Left renal pelvis (tissue), 4 donors: ENCODE measurements at regions not wholly inside any gene's neighbourhood (a gene's known extent, or its start where the extent isn't known, plus 50 kb on each side); places are given as distances from the start of the nearest gene placed in this dataset.

ENCODE experiments used
- DNase-seq, 4 donors: peaks; one replicate each; pipeline ENCODE4 v3.0.0-alpha.2; 2013; ENCODE audit warnings: low read depth in 4 of 4, low spot score in 3 of 4

DNA sequence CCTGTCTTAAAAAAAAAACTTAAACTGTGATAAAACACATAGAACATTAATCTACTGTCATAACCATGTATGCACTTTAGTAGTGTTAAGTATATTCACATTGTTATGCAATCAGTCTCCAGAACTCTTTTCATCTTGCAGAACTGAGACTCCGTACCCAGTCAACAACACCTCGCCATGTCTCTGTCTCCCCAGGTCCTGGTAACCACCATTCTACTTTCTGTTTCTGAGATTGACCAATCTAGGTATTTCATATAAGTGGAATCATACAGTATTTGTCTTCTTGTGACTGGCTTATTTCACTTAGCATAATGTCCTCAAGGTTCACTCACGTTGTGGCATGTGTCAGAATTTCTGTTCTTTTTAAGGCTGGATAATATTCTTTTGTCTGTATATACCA lies 290.8 kb upstream of the CXCR4 start:
- no peak for DNase-seq

- no peak for DNase-seq
Observed at GRCh38 chr2:136407952-136408318, 290.0 kb upstream of the CXCR4 start.

DNA sequence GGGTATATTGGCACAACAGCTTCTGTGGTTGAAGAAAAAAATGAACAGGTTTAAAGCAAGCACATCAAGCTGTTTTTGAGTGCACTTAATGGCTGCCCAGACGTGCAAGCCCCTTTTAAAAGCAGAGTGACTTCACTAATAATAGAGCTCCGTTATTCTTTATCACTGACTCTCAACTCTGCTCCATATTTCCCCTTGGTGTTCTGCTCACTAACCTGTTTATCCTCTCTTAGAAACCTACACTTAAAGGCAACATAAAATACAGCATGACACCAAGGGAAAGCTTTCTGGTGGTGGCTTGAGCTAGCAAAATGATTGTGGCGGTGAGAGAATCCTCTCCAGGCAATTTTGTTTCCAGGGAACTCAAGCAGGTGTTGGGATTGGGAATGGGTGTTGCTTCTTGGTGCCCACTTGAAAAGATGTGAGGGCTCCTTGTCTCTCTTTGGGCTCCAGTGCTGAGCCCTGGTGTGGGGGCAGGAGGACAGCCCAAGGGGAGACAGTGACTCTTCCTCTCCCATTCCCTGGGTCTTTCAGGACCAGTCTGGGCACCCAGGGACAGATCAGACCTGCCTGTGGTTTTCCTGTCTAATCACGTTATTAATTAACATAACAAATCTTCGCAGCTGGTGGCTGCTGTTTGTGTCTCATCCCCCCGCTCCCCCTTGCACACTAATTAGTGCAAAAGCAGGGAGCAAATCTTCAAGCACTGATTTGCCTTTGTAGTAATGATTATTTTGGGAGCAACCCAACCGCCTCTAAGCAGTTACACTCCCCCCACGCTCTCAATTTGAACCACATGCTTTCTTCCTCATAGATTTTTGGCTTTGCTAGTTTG lies 289.4 kb upstream of the CXCR4 start:
- no peak for DNase-seq

GRCh38 chr2:136404925-136405324 lies 287.0 kb upstream of the CXCR4 start:
- no peak for DNase-seq

DNA sequence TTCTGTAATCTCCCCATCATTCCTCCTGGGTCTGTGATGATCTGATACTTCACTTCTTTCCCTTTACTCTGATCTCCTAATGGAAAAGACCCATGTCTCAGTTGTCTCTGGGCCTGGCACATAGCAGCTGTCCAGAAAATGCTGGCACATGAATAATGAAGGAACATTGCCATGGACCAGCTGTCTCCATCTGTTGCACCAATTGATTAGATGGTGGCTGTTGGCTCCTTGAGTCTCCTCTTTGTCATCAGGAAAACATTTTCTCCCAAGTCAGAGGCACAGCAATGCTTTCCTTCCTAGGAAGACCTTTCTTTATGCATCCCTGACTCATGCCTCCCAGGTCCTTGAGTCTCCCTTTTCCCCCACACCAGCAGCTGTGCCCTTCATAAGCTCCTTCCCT lies 286.2 kb upstream of the CXCR4 start:
- no peak for DNase-seq

- no peak for DNase-seq
Observed at GRCh38 chr2:136402281-136402680, 284.3 kb upstream of the CXCR4 start.

DNA sequence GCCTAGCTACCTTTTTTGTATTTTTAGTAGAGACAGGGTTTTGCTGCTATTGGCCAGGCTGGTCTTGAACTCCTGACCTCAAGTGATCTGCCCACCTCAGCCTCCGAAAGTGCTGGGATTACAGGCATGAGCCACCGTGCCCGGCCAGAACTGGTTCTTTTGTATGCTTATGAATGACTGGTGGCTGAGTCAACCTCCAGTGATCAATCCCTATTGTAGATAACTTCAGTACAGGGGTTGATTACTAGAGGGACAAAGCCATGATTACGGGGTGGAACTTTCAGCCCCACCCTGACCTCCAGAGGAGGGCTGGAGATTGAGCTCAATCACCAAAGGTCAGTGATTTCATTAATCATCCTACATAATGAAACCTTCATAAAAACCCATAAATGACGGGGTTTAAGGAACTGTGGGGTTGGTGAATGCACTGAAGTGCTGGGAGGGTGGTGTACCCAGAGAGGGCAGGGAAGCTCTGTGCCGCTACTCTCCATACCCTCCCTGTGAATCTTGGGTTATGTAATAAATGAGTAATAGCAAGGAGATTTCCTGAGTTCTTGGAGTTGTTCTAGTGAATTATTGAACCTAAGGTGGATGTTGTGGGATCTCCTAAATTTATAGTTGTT lies 281.8 kb upstream of the CXCR4 start:
- DNase-seq = no peak

- no peak for DNase-seq
Observed at GRCh38 chr2:136395582-136395981, 277.6 kb upstream of the CXCR4 start.

GRCh38 chr2:136394136-136395060 lies 276.4 kb upstream of the CXCR4 start:
- no peak for DNase-seq

DNA sequence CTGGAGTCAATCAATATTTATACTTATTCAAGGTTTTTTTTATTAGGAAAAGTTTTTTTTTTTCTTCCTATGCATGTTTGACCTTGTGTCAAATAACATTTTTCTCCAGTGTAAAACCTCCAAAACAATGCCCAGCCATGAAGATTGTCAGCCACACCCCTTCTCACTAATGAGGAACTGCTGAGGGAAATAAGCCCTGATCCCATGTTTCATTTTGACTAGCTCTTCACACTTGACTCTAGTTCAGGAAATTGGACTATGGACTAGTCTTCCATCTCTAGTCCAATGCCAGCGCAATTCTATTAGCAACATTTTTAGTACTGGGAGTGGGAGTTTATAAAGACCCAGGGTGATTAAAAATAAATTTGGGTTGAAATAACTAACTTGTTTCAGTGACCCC lies 275.6 kb upstream of the CXCR4 start:
- no peak for DNase-seq

GRCh38 chr2:136392897-136393505 lies 275.1 kb upstream of the CXCR4 start:
- no peak for DNase-seq

DNA sequence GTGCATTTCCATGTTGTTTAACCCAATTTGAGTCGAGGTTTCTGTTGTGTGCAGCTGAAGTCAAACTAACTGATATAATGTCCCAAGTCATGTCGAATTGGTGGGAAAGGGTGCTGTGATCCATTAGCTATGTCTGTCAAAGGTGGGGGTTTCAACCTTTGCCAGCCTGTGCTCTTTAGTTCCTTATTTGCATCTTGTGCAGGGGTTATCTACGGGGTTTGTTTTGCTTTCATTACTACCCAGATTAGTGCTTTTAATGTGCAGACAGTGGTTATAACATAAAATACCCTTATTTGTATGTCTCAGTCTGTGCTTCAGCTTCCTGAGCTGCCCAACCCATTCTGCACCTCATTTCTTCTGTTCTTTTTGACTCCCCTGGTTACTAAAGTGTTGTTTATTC lies 271.9 kb upstream of the CXCR4 start:
- no peak for DNase-seq

GRCh38 chr2:136386046-136386445 lies 268.1 kb upstream of the CXCR4 start:
- DNase-seq = no peak

GRCh38 chr2:136384531-136385303 lies 266.8 kb upstream of the CXCR4 start:
- peak in 1 of 4 donors; percentile 24 for DNase-seq

- no peak for DNase-seq
Observed at GRCh38 chr2:136383167-136383566, 265.2 kb upstream of the CXCR4 start.

GRCh38 chr2:136381722-136382633 lies 264.0 kb upstream of the CXCR4 start:
- no peak for DNase-seq

- no peak for DNase-seq
Observed at GRCh38 chr2:136381245-136381644, 263.3 kb upstream of the CXCR4 start.

DNA sequence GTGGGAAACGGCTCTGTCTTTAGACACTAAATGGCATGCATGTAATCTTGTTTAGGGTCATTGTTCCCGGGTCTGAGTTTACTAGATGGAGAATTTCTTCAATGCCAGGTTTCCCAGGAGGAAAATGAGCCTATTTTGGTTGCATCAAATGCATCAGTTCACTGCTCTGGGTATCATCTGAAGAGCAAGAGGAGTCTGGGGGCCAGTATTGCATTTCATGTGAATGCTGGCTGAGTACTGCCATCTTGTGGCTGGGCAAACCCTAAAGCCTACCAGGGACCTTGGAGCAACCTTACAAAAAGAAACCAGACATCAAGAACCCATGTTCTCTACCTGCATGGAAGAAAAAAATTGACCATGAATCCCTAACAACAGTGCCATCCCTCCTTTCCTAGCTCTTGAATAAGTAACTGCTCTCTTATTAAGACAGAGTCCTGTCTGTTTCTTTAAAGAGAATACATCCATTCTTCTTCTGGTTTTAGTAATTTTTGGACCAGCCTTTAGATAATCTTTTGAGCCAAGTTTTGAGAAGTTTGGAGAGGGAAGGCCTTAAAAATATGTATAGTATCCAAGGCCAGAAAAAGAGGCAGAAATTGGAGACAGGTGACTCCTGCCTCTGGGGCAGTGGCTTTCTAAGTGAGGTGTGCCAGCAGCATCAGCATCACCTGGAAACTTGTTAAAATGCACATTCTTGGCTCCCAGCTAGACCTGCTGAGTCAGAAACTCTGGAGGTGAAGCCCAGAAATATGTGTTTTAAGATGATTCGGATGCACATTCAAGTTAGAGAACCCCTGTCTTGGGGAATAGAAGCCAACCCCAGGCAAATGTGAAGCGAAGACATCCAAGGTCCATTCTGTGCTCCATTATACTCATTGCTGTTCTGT lies 261.0 kb upstream of the CXCR4 start:
- peak in 2 of 4 donors; percentile 19 to 24 for DNase-seq
